ENCODE measurements at regions not wholly inside any gene's neighbourhood (a gene's known extent, or its start where the extent isn't known, plus 50 kb on each side); places are given as distances from the start of the nearest gene placed in this dataset.

- TF ChIP-seq, protein P1, sequence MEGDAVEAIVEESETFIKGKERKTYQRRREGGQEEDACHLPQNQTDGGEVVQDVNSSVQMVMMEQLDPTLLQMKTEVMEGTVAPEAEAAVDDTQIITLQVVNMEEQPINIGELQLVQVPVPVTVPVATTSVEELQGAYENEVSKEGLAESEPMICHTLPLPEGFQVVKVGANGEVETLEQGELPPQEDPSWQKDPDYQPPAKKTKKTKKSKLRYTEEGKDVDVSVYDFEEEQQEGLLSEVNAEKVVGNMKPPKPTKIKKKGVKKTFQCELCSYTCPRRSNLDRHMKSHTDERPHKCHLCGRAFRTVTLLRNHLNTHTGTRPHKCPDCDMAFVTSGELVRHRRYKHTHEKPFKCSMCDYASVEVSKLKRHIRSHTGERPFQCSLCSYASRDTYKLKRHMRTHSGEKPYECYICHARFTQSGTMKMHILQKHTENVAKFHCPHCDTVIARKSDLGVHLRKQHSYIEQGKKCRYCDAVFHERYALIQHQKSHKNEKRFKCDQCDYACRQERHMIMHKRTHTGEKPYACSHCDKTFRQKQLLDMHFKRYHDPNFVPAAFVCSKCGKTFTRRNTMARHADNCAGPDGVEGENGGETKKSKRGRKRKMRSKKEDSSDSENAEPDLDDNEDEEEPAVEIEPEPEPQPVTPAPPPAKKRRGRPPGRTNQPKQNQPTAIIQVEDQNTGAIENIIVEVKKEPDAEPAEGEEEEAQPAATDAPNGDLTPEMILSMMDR (conservative IDR thresholded peaks at IDR 0.05), result no peak
These were observed 357.1 kb upstream of the KCNH8 start for GRCh38 chr3:18791182-18791581.

GRCh38 chr3:18790384-18790783 lies 357.9 kb upstream of the KCNH8 start:
- TF ChIP-seq, protein P1 (conservative IDR thresholded peaks at IDR 0.05), result no peak

More at GRCh38 chr3:18791182-18791581, 357.1 kb upstream of the KCNH8 start:
- no peak overlapping the region for H3K27ac ChIP-seq

GRCh38 chr3:18789734-18790133 lies 358.6 kb upstream of the KCNH8 start:
- no peak overlapping the region for H3K27ac ChIP-seq
- TF ChIP-seq, protein P1 (conservative IDR thresholded peaks at IDR 0.05), result no peak

More at GRCh38 chr3:18790384-18790783, 357.9 kb upstream of the KCNH8 start:
- no peak overlapping the region for H3K27ac ChIP-seq

- TF ChIP-seq, protein P1 (conservative IDR thresholded peaks at IDR 0.05), result no peak
These were observed 360.9 kb upstream of the KCNH8 start for GRCh38 chr3:18787441-18787840.

DNA sequence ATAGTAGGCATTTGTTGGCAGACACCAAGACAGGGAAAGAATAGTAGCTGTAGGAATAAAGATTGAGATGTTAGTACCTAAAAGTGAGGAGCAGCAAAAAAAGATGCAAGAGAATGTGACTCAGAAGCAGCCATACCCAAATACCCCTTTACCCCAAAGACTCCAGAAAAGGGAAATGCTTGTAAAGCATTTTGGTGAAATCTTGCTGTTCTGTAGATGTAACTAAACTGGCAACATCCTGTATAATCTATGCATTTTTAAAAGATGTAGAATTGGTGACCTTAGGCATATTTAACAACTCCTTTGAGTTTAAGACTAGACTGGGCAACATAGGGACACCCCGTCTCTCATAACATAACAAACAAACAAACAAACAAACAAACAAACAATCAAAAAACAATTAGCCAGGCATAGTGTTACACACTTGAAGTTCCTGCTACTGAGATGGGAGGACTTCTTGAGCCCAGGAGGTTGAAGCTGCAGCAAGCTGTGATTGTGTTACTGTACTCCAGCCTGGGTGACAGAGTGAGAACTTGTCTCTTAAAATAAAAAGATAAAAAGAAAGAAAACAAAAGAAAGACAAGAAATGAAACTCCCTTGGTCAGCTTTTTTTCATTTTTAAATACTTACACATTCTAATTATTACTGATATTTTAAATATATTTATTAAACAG lies 361.5 kb upstream of the KCNH8 start:
- H3K27ac ChIP-seq, result no peak overlapping the region
- TF ChIP-seq, protein P1 (conservative IDR thresholded peaks at IDR 0.05), result no peak

More at GRCh38 chr3:18787441-18787840, 360.9 kb upstream of the KCNH8 start:
- no peak overlapping the region for H3K27ac ChIP-seq

GRCh38 chr3:18782191-18782590 lies 357.1 kb upstream of the SATB1 start:
- TF ChIP-seq, protein P1 (conservative IDR thresholded peaks at IDR 0.05), result no peak
- no peak overlapping the region for H3K27ac ChIP-seq

DNA sequence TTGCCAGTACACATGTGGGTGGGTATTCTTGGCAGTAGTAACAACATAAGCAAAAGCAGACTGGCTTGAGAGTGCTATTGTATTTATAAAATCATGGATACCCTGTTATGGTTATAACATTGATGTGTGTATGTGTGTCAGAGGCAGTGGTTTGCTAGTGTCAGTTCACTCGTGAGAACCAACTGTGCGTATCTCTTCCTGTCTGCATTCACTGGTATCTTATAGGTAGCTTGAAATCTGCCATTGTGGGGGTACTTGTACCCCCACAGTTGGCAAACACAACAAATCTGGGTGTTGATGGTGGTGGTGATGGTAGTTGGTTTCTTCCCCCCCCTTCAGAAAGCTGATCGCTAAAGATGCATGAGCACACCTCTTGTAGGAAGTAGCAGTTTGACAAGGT lies 355.8 kb upstream of the SATB1 start:
- no peak overlapping the region for H3K27ac ChIP-seq
- TF ChIP-seq, protein P1 (conservative IDR thresholded peaks at IDR 0.05), result no peak

All from VCaP (cell line).